H9 (cell line): ENCODE measurements at regions not wholly inside any gene's neighbourhood (a gene's known extent, or its start where the extent isn't known, plus 50 kb on each side); places are given as distances from the start of the nearest gene placed in this dataset.
A peak's percentile ranks its signal among the peaks of the same experiment; 100 is the strongest.

Experiments used
- DNase-seq: peaks from one replicate; pipeline ENCODE4 v3.0.0-alpha.2; 2017
- H2AFZ ChIP-seq: one replicate; pipeline ENCODE4 v1.6.1; 2013; ENCODE audit warnings: mild to moderate bottlenecking, low read length, control low read depth, moderate library complexity
- H2AK5ac ChIP-seq: 2 replicates; pipeline ENCODE4 v1.6.1; 2013; ENCODE audit warnings: low read length, control low read depth, mixed read lengths; ENCODE audit not compliant: insufficient read length
- H2BK120ac ChIP-seq: one replicate; pipeline ENCODE4 v1.6.1; 2013; ENCODE audit warnings: low read depth, mild to moderate bottlenecking, low read length, control low read depth, inconsistent platforms; ENCODE audit not compliant: poor library complexity, severe bottlenecking
- H2BK12ac ChIP-seq: 2 replicates; pipeline ENCODE4 v1.6.1; 2013; ENCODE audit warnings: low read length, control low read depth, mixed read lengths, low read depth; ENCODE audit not compliant: insufficient read length
- H2BK15ac ChIP-seq: 2 replicates; pipeline ENCODE4 v1.6.1; 2013; ENCODE audit warnings: low read depth, low read length, control low read depth
- H2BK20ac ChIP-seq: one replicate; pipeline ENCODE4 v1.6.1; 2013; ENCODE audit warnings: low read depth, mild to moderate bottlenecking, low read length, control low read depth, inconsistent platforms; ENCODE audit not compliant: poor library complexity, severe bottlenecking
- H2BK5ac ChIP-seq: 2 replicates; pipeline ENCODE4 v1.6.1; 2013; ENCODE audit warnings: low read length, control low read depth, mixed read lengths; ENCODE audit not compliant: insufficient read length
- H3K14ac ChIP-seq: 2 replicates; pipeline ENCODE4 v1.6.1; 2013; ENCODE audit warnings: low read length, control low read depth; ENCODE audit not compliant: insufficient read depth
- H3K18ac ChIP-seq: 2 replicates; pipeline ENCODE4 v1.6.1; 2013; ENCODE audit warnings: low read depth, mild to moderate bottlenecking, mixed read lengths, low read length, control low read depth; ENCODE audit not compliant: insufficient read length
- H3K23ac ChIP-seq: 2 replicates; pipeline ENCODE4 v1.6.1; 2013; ENCODE audit warnings: low read length, control low read depth, mixed read lengths, low read depth; ENCODE audit not compliant: insufficient read length
- H3K23me2 ChIP-seq: 2 replicates; pipeline ENCODE4 v1.6.1; 2013; ENCODE audit warnings: low read depth, mild to moderate bottlenecking, mixed read lengths, low read length, control low read depth; ENCODE audit not compliant: insufficient read length, poor library complexity, severe bottlenecking
- H3K27ac ChIP-seq: 2 replicates; pipeline ENCODE4 v1.5.1; 2013; ENCODE audit warnings: low read length, control low read depth, mixed read lengths, low read depth; ENCODE audit not compliant: insufficient read length
- H3K27me3 ChIP-seq: 2 replicates; pipeline ENCODE4 v1.6.1; 2013; ENCODE audit warnings: low read length, control low read depth, inconsistent platforms; ENCODE audit not compliant: insufficient read depth
- H3K4ac ChIP-seq: 2 replicates; pipeline ENCODE4 v1.6.1; 2013; ENCODE audit warnings: low read depth, mild to moderate bottlenecking, control low read depth, inconsistent platforms, low read length, moderate library complexity
- H3K4me1 ChIP-seq: 2 replicates; pipeline ENCODE4 v1.6.1; 2013; ENCODE audit warnings: low read length, control low read depth, inconsistent platforms; ENCODE audit not compliant: insufficient read depth
- H3K4me2 ChIP-seq: 2 replicates; pipeline ENCODE4 v1.6.1; 2013; ENCODE audit warnings: low read length, control low read depth, mixed read lengths; ENCODE audit not compliant: insufficient read length, insufficient read depth
- H3K56ac ChIP-seq: 2 replicates; pipeline ENCODE4 v1.6.1; 2013; ENCODE audit warnings: low read depth, mild to moderate bottlenecking, mixed read lengths, low read length, control low read depth; ENCODE audit not compliant: insufficient read length
- H3K79me1 ChIP-seq: 2 replicates; pipeline ENCODE4 v1.6.1; 2013; ENCODE audit warnings: low read depth, mild to moderate bottlenecking, moderate library complexity, low read length, control low read depth, inconsistent platforms; ENCODE audit not compliant: insufficient read depth, poor library complexity, severe bottlenecking
- H3K79me2 ChIP-seq: 2 replicates; pipeline ENCODE4 v1.6.1; 2013; ENCODE audit warnings: low read length, control low read depth, inconsistent platforms; ENCODE audit not compliant: insufficient read depth
- H3K9ac ChIP-seq: 2 replicates; pipeline ENCODE4 v1.6.1; 2013; ENCODE audit warnings: low read length, control low read depth, mixed read lengths; ENCODE audit not compliant: insufficient read length; ENCODE audit errors: extremely low read depth
- H3K9me3 ChIP-seq: one replicate; pipeline ENCODE4 v1.6.1; 2013; ENCODE audit warnings: low read depth, low read length, inconsistent platforms; ENCODE audit not compliant: control insufficient read depth
- H3T11ph ChIP-seq: one replicate; pipeline ENCODE4 v1.6.1; 2013; ENCODE audit warnings: mild to moderate bottlenecking, low read length, control low read depth, inconsistent platforms
- H4K20me1 ChIP-seq: one replicate; pipeline ENCODE4 v1.6.1; 2013; ENCODE audit not compliant: control insufficient read depth, insufficient read length, insufficient read depth
- H4K5ac ChIP-seq: 2 replicates; pipeline ENCODE4 v1.6.1; 2013; ENCODE audit warnings: low read depth, mild to moderate bottlenecking, mixed read lengths, low read length, control low read depth; ENCODE audit not compliant: insufficient read length
- H4K8ac ChIP-seq: replicated peaks from 2 replicates; pipeline ENCODE4 v1.6.1; 2013; ENCODE audit warnings: low read length, control low read depth, mixed read lengths, low read depth; ENCODE audit not compliant: insufficient read length
- H4K91ac ChIP-seq: 2 replicates; pipeline ENCODE4 v1.6.1; 2013; ENCODE audit warnings: low read depth, mild to moderate bottlenecking, moderate library complexity, mixed read lengths, low read length, control low read depth; ENCODE audit not compliant: insufficient read length
- H3K27ac Mint-ChIP-seq, 3 experiments: 2 replicates in 2 of 3; 3 replicates in 1 of 3; pipeline ENCODE4 v1.8.0; 2020 to 2021; ENCODE audit warnings: mixed read lengths in 3 of 3, mild to moderate bottlenecking in 1 of 3, moderate library complexity in 1 of 3
- H3K27me3 Mint-ChIP-seq: 2 replicates; pipeline ENCODE4 v1.8.0; 2021; ENCODE audit warnings: low read depth, mild to moderate bottlenecking, moderate library complexity, mixed read lengths
- H3K36me3 Mint-ChIP-seq, 3 experiments: 2 replicates in 2 of 3; 3 replicates in 1 of 3; pipeline ENCODE4 v1.8.0; 2020 to 2021; ENCODE audit warnings: low read depth in 3 of 3, mixed read lengths in 3 of 3; ENCODE audit not compliant: insufficient read depth in 1 of 3
- H3K4me1 Mint-ChIP-seq, 2 experiments: 2 replicates each; pipeline ENCODE4 v1.8.0; 2020; ENCODE audit warnings: mixed read lengths in 2 of 2
- H3K4me3 Mint-ChIP-seq, 2 experiments: 2 replicates in 1 of 2; 3 replicates in 1 of 2; pipeline ENCODE4 v1.8.0; 2020 to 2021; ENCODE audit warnings: mild to moderate bottlenecking in 2 of 2, mixed read lengths in 2 of 2, moderate library complexity in 1 of 2
- H3K9me3 Mint-ChIP-seq, 2 experiments: 2 replicates in 1 of 2; 3 replicates in 1 of 2; pipeline ENCODE4 v1.8.0; 2020; ENCODE audit warnings: mild to moderate bottlenecking in 2 of 2, mixed read lengths in 2 of 2, moderate library complexity in 1 of 2
- CTCF ChIP-seq: fragments of 200-600 bp; sonication (generic); conservative IDR thresholded peaks from 3 replicates; pipeline ENCODE4 v1.8.0; 2021; ENCODE audit warnings: antibody characterized with exemption, mild to moderate bottlenecking
- WGBS: extraction: QIAGEN DNeasy Blood & Tissue Kit; methylation state at CpG from one replicate; pipeline ENCODE4 v1.1.7; 2013; ENCODE audit warnings: missing lambda C conversion rate, low lambda C conversion rate, mixed read lengths; ENCODE audit not compliant: insufficient read length; ENCODE audit errors: extremely low coverage; 5-methylcytosine and 5-hydroxymethylcytosine counted together

- peak overlapping the region in 1 of 2 experiments; percentile 18; a peak in 1 of 5 replicates for H3K4me3 Mint-ChIP-seq
- Histone ChIP-seq H2BK5ac (no peak overlapping the region), H3T11ph (no peak overlapping the region), H4K5ac (no peak overlapping the region), H3K79me2 (no peaks in the 10 kb centered on the region), H3K27me3 (no peaks in the 10 kb centered on the region), H2BK12ac (no peak overlapping the region), H3K9ac (no peak overlapping the region), H3K18ac (no peak overlapping the region), H3K27ac (no peak overlapping the region), H3K4ac (no peak overlapping the region), H2AK5ac (no peak overlapping the region), H2BK120ac (no peak overlapping the region), H3K9me3 (no peaks in the 10 kb centered on the region), H3K23me2 (no peaks in the 10 kb centered on the region), H3K23ac (no peak overlapping the region), H2AFZ (no peak overlapping the region), H4K20me1 (peaks cover 3% of the 10 kb centered on the region), H3K4me2 (no peak overlapping the region), H2BK15ac (no peak overlapping the region), H4K91ac (no peak overlapping the region), H3K79me1 (no peaks in the 10 kb centered on the region), H2BK20ac (no peak overlapping the region), H3K14ac (no peak overlapping the region), H4K8ac (no peak overlapping the region), H3K4me1 (no peaks in the 10 kb centered on the region), H3K56ac (no peak overlapping the region)
- peaks cover 0 to 9% of the 10 kb centered on the region in 2 experiments; a peak in 1 of 4 replicates for H3K4me1 Mint-ChIP-seq
- no CpG with 5 or more reads among the region's 2 CpGs for WGBS
- DNase-seq, result no peak
- no peak for TF ChIP-seq CTCF
- H3K27ac Mint-ChIP-seq, result peak overlapping the region in 1 of 3 experiments; percentile 1; a peak in 2 of 7 replicates
- H3K36me3 Mint-ChIP-seq, result peaks cover 0 to 8% (median 5%) of the 10 kb centered on the region in 3 experiments; a peak in 4 of 7 replicates
- H3K27me3 Mint-ChIP-seq, result no peaks in the 10 kb centered on the region
- H3K9me3 Mint-ChIP-seq, result peaks cover 8 to 9% of the 10 kb centered on the region in 2 experiments; a peak in 4 of 5 replicates
Measured at GRCh38 chr18:78636260-78636659, 343.4 kb upstream of the SALL3 start.
